Kidney capillary endothelial cell (primary cell): ENCODE measurements at regions not wholly inside any gene's neighbourhood (a gene's known extent, or its start where the extent isn't known, plus 50 kb on each side); places are given as distances from the start of the nearest gene placed in this dataset.

ENCODE experiments used
- DNase-seq: peaks from one replicate; pipeline ENCODE4 v3.0.0-alpha.2; 2018; ENCODE audit warnings: low spot score

GRCh38 chr1:14302025-14302424, 296.5 kb upstream of the KAZN start:
- DNase-seq = no peak

GRCh38 chr1:14303011-14303410, 295.5 kb upstream of the KAZN start:
- no peak for DNase-seq

DNA sequence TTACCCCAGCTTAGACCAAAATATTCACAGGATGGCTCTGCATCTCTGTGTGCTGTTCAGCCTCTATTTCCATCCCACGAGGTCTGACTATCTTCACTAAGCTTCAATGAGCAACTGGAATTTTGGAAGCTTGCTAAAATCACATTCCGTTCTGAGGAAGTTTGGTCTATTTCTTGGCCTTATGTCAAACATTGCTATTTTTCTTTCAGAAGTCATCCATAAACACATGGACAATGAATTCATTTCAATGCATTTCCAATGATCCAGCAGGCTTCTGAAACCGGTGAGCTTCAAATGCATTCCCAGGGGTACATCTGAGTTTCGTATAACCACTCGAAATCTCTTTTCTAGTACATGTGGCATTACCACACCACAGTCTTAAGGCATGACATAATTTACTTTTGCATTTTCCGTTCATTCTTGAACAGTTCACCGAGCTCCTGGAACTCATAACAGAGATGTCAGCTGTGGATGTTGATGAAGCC, 294.1 kb upstream of the KAZN start:
- no peak for DNase-seq

GRCh38 chr1:14308460-14308859, 290.0 kb upstream of the KAZN start:
- no peak for DNase-seq

GRCh38 chr1:14309984-14310383, 288.5 kb upstream of the KAZN start:
- DNase-seq = no peak

GRCh38 chr1:14310476-14310875, 288.0 kb upstream of the KAZN start:
- DNase-seq = no peak

- no peak for DNase-seq
Measured at GRCh38 chr1:14313731-14314431, 284.6 kb upstream of the KAZN start.

GRCh38 chr1:14318830-14319229, 279.7 kb upstream of the KAZN start:
- DNase-seq = no peak

- DNase-seq = no peak
Measured at GRCh38 chr1:14320518-14320917, 278.0 kb upstream of the KAZN start.

DNA sequence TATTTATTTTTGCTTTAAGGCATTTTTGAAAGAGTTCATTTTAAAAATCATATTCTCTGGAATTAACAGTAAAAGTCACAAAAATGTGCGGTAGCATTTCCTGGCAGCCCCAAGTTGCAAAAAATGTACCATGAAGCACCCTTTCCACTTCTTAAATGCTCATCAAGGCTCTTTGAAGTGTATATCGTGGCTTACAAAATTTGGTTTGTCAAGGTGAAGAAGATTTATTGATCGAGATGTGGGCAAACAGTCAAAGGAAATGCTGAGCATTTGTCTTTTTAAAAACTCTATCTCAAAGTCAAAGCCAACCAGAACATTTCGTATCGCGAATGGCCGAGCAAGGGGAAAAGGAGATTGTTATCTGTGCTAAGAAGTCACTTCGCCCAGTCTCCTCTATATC, 277.5 kb upstream of the KAZN start:
- no peak for DNase-seq

GRCh38 chr1:14321422-14321821, 277.1 kb upstream of the KAZN start:
- no peak for DNase-seq

GRCh38 chr1:14323568-14324247, 274.8 kb upstream of the KAZN start:
- no peak for DNase-seq

DNA sequence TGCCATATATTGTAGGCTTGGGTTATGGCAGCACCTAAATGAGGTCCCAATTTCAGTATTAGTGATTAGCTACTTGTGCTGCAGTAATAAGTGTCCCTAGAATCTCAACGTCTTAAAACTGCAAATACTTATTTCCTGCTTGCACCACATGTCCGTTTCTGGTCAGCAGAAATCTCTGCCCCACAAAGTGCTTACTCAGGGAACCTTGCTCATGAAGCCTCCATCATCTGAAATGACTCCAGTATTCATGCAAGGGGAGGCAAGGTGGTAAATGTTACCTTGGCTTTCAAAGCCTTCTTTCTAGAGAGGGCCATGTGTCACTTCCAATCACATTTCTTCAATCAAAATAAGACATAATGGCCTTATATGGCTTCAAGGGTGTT, 274.2 kb upstream of the KAZN start:
- DNase-seq = no peak

- DNase-seq = no peak
Measured at GRCh38 chr1:14326857-14327256, 271.6 kb upstream of the KAZN start.

DNA sequence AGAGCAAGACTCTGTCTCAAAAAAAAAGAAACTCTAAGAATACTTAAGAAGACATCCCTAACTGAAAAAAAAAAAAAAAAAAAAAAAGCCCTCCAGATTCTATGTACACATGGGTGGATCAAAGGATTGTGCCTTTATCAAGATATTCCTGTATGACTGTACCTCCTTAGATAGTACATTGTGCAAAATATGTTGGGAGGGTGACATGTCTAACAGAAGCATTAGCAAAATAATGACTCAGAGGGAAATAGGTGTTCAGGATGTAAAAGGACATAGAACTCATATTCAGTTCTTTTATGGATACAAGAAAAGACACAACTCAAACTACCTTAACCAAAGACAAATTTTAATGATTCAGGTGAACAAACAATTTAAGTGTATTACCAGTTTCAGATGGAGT, 269.8 kb upstream of the KAZN start:
- no peak for DNase-seq

DNA sequence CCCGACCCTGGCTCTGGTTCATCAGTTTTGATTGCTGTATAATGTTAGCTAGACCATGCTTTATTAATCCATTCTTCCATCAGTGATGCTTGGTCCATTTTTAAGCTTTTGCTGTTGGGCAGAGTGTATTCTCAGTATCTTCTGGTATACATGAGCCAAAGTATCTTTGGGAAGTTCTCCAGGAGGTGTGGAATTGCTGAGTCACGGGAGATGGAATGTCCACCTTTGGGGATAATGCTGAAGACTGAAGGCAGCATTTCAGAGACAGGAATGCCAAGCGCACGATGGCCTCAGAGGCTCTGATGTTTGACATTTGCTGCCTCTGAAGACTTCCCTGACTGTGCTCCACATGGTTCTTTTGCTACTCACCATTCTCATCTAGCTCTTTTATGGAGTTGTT, 266.3 kb upstream of the KAZN start:
- DNase-seq = no peak

- no peak for DNase-seq
Measured at GRCh38 chr1:14334336-14335176, 263.9 kb upstream of the KAZN start.

DNA sequence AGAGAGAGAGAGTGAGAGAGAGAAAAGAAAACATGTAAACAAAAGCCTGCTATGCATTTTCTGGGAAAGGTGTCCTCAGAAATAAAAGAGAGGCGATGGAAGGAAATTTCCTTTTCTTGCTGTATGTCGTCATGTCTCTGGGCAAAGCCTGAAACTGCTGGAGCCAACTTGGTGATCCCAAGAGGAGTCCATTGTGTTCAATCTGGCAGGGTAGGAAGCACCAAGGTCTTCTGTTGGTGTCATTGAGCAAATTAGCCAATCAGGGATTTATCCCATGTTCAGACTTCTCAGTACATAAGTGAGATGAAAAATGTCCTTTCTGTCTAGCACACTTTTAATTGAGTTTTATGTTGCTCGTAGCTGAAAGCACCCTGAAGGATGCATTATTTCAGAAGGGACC, 260.0 kb upstream of the KAZN start:
- no peak for DNase-seq

DNA sequence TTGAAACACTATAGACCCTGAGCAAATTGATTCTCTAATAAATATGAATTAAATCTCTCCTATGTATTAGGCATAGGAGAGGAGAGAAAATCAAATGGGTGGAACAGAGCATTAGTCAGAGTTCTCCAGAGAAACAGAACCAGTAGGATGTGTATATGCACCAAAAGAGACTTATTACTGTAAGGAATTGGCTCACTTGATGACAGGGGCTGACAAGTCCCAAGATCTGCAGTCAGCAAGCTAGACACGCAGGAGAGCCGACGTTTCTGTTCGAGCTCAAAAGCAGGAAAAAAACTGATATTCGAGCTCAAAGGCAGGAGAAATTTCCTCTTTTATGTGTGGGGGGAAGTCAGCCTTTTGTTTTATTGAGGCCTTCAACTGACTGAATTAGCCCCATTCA, 259.2 kb upstream of the KAZN start:
- no peak for DNase-seq

DNA sequence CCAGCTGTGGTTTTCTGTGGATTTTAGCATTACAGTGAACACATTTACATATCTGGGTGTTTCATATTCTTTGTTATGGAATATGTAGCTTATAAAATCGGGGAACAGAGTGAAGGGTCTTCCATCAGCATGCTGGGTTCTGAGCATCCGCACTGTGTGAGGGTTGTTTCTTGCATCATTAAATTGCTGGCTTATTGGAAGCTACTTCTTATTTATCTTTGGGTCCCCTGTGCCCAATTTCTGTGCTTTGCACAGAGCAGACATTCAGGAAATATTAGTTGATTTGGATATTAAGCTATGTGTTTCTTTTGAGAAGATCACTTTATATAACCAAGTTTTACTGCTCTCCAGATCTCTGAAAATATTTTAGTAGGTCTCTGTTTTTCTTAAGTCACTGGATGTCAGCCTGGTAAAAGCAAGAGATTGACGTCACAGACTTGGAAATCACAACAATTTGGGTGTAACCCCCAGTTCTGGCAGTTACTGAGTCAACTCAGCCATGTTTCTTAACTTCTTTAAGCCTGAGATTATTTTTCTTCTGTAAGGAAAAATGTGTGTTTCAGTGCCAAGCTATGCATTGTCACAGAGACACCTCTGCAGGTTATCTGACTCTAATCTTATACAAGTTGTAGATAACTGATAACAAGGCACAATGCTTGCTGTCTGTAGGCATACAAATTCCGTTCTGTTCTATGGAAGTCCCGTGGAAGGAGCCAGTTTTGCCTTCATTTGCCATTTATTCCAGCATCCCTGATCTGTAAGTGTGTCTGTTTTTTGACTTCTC, 258.3 kb upstream of the KAZN start:
- DNase-seq = no peak

DNA sequence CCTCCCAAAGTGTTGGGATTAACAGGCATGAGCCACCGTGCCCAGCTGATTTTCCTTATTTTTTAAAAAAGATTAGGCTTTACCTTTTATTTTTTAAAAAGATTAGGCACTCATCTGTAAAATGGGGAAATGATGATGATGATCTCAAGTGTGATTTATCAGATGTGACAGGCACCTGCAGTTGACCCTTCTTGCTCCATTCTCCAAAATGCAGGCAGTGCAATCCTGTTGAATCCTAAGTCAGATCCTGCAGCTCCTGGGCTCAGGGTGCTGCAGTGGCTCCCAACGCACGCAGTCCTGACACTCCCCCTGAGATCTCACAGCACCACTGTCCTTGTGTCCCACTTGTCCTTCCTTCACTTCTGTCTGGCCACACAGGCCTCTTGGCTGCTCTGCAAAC, 257.3 kb upstream of the KAZN start:
- no peak for DNase-seq

- DNase-seq = no peak
Measured at GRCh38 chr1:14345946-14346550, 252.4 kb upstream of the KAZN start.
